GM18867 (cell line): ENCODE measurements at regions not wholly inside any gene's neighbourhood (a gene's known extent, or its start where the extent isn't known, plus 50 kb on each side); places are given as distances from the start of the nearest gene placed in this dataset.
A peak's percentile ranks its signal among the peaks of the same experiment; 100 is the strongest.
"Not testable (repeated sequence)": the region's sequence is repeated elsewhere in the genome, so short reads cannot be mapped to it uniquely, and the experiment has no call there.

Experiments used
- ATAC-seq: cut with Tn5 transposase; IDR thresholded peaks from one replicate; pipeline ENCODE4 v1.9.1; 2021; ENCODE audit warnings: mild to moderate bottlenecking, moderate library complexity; ENCODE audit not compliant: unreplicated experiment

DNA sequence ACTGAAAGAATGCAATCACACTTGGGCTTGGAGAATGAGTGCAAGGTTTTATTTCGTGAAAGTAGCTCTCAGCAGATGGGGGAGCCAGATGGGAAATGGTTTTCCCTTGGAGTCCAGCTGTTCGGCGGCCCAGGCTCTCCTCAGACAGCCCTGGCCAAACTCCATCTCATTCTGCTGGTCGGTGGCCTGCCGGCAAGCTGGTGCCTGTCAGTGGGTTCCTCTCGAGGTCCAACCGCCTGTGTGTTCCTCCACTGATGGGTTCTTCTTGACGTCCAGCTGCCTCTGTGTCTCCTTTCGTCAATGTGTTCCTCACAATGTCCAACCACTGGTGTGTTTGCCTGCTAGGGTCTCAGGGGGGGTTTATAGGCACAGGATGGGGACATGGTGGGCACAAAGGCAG is 80.3 kb downstream of the POU3F4 start:
- no peak for ATAC-seq

DNA sequence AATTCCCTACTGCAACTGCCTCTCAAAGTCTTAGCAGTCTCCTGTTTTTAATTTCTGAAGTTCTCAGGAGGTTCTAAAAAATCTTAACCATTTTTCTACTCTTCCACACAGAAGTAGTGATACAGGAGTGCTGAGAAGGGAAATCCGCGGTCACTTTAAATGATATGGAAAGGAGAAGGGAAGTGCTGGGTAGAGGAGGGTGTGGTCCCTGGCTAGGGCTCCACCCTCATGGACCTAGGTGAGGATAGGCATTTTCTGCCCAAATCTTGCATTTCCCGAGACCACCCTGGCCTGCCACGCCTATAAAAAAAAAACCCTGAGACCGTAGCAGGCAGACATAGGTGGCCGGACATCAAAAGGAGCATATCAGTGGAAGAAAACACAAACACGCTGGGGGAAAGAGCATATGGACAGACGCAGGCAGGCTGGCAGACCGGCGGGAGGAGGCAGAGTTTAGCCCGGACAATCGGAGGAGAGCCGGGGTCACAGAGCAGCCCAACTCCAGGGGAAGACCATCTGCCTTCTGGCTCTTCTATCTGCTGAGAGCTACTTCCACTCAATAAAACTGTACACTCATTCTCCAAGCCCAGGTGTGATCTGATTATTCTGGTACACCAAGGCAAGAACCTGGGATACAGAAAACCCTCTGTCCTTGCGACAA is 85.7 kb downstream of the POU3F4 start:
- no peak for ATAC-seq

DNA sequence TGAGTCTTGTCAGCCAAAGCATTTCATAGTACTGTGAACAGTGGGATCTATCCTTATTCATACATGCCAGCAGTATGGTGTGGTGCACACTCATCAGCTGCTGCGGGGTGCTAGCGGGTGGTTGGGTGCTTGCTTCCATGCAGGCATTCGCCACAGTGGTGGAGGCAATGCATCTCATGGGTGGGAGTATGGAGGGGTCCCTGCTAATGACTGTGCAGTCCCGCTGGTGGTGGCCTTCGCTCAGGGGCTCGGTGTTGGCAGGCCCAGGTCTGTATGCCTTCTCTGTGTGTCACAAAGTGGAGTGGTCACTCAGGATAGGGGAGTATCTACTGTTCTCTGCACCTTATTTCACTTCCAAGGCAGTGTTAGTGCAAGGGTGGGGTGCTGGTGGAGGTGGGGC is 122.6 kb downstream of the POU3F4 start:
- no peak for ATAC-seq

DNA sequence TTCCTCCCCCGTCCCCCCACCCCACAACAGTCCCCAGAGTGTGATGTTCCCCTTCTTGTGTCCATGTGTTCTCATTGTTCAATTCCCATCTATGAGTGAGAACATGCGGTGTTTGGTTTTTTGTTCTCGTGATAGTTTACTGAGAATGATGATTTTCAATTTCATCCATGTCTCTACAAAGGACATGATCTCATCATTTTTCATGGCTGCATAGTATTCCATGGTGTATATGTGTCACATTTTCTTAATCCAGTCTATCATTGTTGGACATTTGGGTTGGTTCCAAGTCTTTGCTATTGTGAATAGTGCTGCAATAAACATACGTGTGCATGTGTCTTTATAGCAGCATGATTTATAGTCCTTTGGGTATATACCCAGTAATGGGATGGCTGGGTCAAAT is 141.6 kb downstream of the POU3F4 start:
- not testable (repeated sequence) for ATAC-seq

DNA sequence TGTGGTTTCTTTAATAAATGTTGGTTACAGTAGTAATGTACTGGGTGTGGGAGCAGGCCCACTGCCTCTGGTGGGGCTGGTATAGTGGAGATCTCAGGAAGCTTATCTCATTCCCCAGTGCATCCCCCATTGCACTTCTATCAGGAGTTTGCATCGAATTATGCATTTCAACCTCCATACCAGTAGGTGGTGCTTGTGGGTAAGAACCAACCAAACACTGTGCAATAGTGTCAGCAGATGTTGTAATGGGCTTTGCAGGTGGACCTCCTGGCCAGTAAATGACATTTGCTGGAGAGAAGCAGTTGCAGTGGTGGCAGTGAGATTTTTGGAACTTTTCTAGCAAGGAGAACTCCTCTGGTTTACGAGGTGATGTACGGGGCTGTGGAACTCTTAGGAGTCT is 150.6 kb downstream of the POU3F4 start:
- peak; percentile 71 for ATAC-seq
